ENCODE measurements at regions not wholly inside any gene's neighbourhood (a gene's known extent, or its start where the extent isn't known, plus 50 kb on each side); places are given as distances from the start of the nearest gene placed in this dataset.

- TF ChIP-seq CTCF (IDR thresholded peaks at IDR 0.05; ENCODE audit: insufficient read depth, low read length, missing control alignments) = no peak
- CTCF ChIA-PET = no interaction called here
- POLR2A ChIA-PET = no interaction called here
- H3K4me3 ChIP-seq (ENCODE audit: low read depth, low read length) = no peak overlapping the region
- DNase-seq (ENCODE audit: low read depth, low spot score) = no peak
Measured at GRCh38 chr13:62333466-62333865, 917.8 kb upstream of the PCDH20 start.

GRCh38 chr13:62331384-62331783 is 915.7 kb upstream of the PCDH20 start:
- no peak for TF ChIP-seq CTCF (IDR thresholded peaks at IDR 0.05; ENCODE audit: insufficient read depth, low read length, missing control alignments)
- H3K4me3 ChIP-seq (ENCODE audit: low read depth, low read length) = no peak overlapping the region
- ChIA-PET POLR2A (no interaction called here), CTCF (no interaction called here)
- DNase-seq (ENCODE audit: low read depth, low spot score) = no peak

GRCh38 chr13:62327367-62327766 is 911.7 kb upstream of the PCDH20 start:
- no peak for TF ChIP-seq CTCF (IDR thresholded peaks at IDR 0.05; ENCODE audit: insufficient read depth, low read length, missing control alignments)
- no peak overlapping the region for H3K4me3 ChIP-seq (ENCODE audit: low read depth, low read length)
- POLR2A ChIA-PET = no interaction called here
- CTCF ChIA-PET = no interaction called here
- no peak for DNase-seq (ENCODE audit: low read depth, low spot score)

- no peak for DNase-seq (ENCODE audit: low read depth, low spot score)
- no peak overlapping the region for H3K4me3 ChIP-seq (ENCODE audit: low read depth, low read length)
- TF ChIP-seq CTCF (IDR thresholded peaks at IDR 0.05; ENCODE audit: insufficient read depth, low read length, missing control alignments) = no peak
- POLR2A ChIA-PET = no interaction called here
- CTCF ChIA-PET = no interaction called here
Measured at GRCh38 chr13:62324842-62325241, 909.2 kb upstream of the PCDH20 start.

- CTCF ChIA-PET = no interaction called here
Measured at GRCh38 chr13:62321895-62322294, 906.2 kb upstream of the PCDH20 start.

GRCh38 chr13:62321139-62321538 is 905.5 kb upstream of the PCDH20 start:
- CTCF ChIA-PET = no interaction called here

More at GRCh38 chr13:62321895-62322294, 906.2 kb upstream of the PCDH20 start:
- H3K4me3 ChIP-seq (ENCODE audit: low read depth, low read length) = no peak overlapping the region
- no peak for DNase-seq (ENCODE audit: low read depth, low spot score)
- POLR2A ChIA-PET = no interaction called here
- no peak for TF ChIP-seq CTCF (IDR thresholded peaks at IDR 0.05; ENCODE audit: insufficient read depth, low read length, missing control alignments)

More at GRCh38 chr13:62321139-62321538, 905.5 kb upstream of the PCDH20 start:
- no peak for DNase-seq (ENCODE audit: low read depth, low spot score)
- no peak overlapping the region for H3K4me3 ChIP-seq (ENCODE audit: low read depth, low read length)
- no peak for TF ChIP-seq CTCF (IDR thresholded peaks at IDR 0.05; ENCODE audit: insufficient read depth, low read length, missing control alignments)
- POLR2A ChIA-PET = no interaction called here
